Neuronal stem cell (in vitro differentiated cells): ENCODE measurements at regions not wholly inside any gene's neighbourhood (a gene's known extent, or its start where the extent isn't known, plus 50 kb on each side); places are given as distances from the start of the nearest gene placed in this dataset.

Experiments
- DNase-seq: peaks from one replicate; pipeline ENCODE4 v3.0.0-alpha.2; 2013; ENCODE audit warnings: low spot score
- H2AFZ ChIP-seq: one replicate; pipeline ENCODE4 v1.6.1; 2013; ENCODE audit warnings: mild to moderate bottlenecking, low read length, inconsistent platforms
- H2AK5ac ChIP-seq: 2 replicates; pipeline ENCODE4 v1.6.1; 2013; ENCODE audit warnings: low read depth, mild to moderate bottlenecking, inconsistent platforms, low read length, moderate library complexity, mixed read lengths
- H2BK120ac ChIP-seq: 2 replicates; pipeline ENCODE4 v1.6.1; 2013; ENCODE audit warnings: low read depth, mild to moderate bottlenecking, inconsistent platforms, low read length, moderate library complexity, mixed read lengths
- H2BK12ac ChIP-seq: one replicate; pipeline ENCODE4 v1.6.1; 2013; ENCODE audit warnings: low read length, inconsistent platforms
- H2BK15ac ChIP-seq: 2 replicates; pipeline ENCODE4 v1.6.1; 2013; ENCODE audit warnings: mild to moderate bottlenecking, low read length, inconsistent platforms, mixed read lengths
- H2BK5ac ChIP-seq: one replicate; pipeline ENCODE4 v1.6.1; 2013; ENCODE audit warnings: inconsistent platforms, mild to moderate bottlenecking, low read length, moderate library complexity
- H3K14ac ChIP-seq: one replicate; pipeline ENCODE4 v1.6.1; 2013; ENCODE audit warnings: low read length, inconsistent platforms
- H3K18ac ChIP-seq: 2 replicates; pipeline ENCODE4 v1.6.1; 2013; ENCODE audit warnings: low read length, inconsistent platforms
- H3K23ac ChIP-seq: 2 replicates; pipeline ENCODE4 v1.6.1; 2013; ENCODE audit warnings: low read depth, mild to moderate bottlenecking, mixed read lengths, low read length, inconsistent platforms; ENCODE audit not compliant: poor library complexity
- H3K27ac ChIP-seq: replicated peaks from 3 replicates; pipeline ENCODE4 v1.5.1; 2013; ENCODE audit warnings: low read length, inconsistent platforms
- H3K27me3 ChIP-seq, 3 experiments: 2 replicates each; pipeline ENCODE4 v1.6.1; 2013; ENCODE audit warnings: low read length in 3 of 3, mild to moderate bottlenecking in 2 of 3, inconsistent platforms in 1 of 3, low read depth in 1 of 3, mixed read lengths in 1 of 3, moderate library complexity in 1 of 3; ENCODE audit not compliant: control insufficient read depth in 3 of 3, insufficient read depth in 3 of 3
- H3K36me3 ChIP-seq, 2 donors: replicated peaks in 1 of 2; 2 replicates each; pipeline ENCODE4 v1.6.1; 2013; ENCODE audit warnings: low read length in 2 of 2; ENCODE audit not compliant: control insufficient read depth in 2 of 2, insufficient read depth in 2 of 2
- H3K4ac ChIP-seq: 2 replicates; pipeline ENCODE4 v1.6.1; 2013; ENCODE audit warnings: inconsistent platforms, mild to moderate bottlenecking, low read length, moderate library complexity
- H3K4me1 ChIP-seq, 2 donors: 1 replicate in 1 of 2; 2 replicates in 1 of 2; pipeline ENCODE4 v1.6.1; 2013; ENCODE audit warnings: low read length in 2 of 2, low read depth in 1 of 2; ENCODE audit not compliant: control insufficient read depth in 2 of 2, insufficient read depth in 1 of 2
- H3K4me2 ChIP-seq: one replicate; pipeline ENCODE4 v1.6.1; 2013; ENCODE audit warnings: mild to moderate bottlenecking, low read length, inconsistent platforms; ENCODE audit not compliant: insufficient read depth, poor library complexity, severe bottlenecking
- H3K4me3 ChIP-seq, 2 donors: 2 replicates each; pipeline ENCODE4 v1.5.1; 2013; ENCODE audit warnings: low read length in 2 of 2, mild to moderate bottlenecking in 2 of 2, inconsistent platforms in 1 of 2, moderate library complexity in 1 of 2
- H3K79me1 ChIP-seq: one replicate; pipeline ENCODE4 v1.6.1; 2013; ENCODE audit warnings: low read depth, mild to moderate bottlenecking, inconsistent platforms, low read length, moderate library complexity
- H3K9ac ChIP-seq: one replicate; pipeline ENCODE4 v1.6.1; 2013; ENCODE audit warnings: mild to moderate bottlenecking, low read depth, low read length, inconsistent platforms; ENCODE audit not compliant: poor library complexity
- H3K9me3 ChIP-seq, 2 donors: replicated peaks in 1 of 2; 2 replicates each; pipeline versions ENCODE3 to v1.6.1; 2013; ENCODE audit warnings: low read length in 2 of 2, mild to moderate bottlenecking in 2 of 2, inconsistent platforms in 1 of 2, low read depth in 1 of 2, mixed read lengths in 1 of 2, moderate library complexity in 1 of 2; ENCODE audit not compliant: control insufficient read depth in 2 of 2, insufficient read depth in 1 of 2
- H4K8ac ChIP-seq: one replicate; pipeline ENCODE4 v1.6.1; 2013; ENCODE audit warnings: low read depth, mild to moderate bottlenecking, inconsistent platforms, low read length, moderate library complexity
- H4K91ac ChIP-seq: one replicate; pipeline ENCODE4 v1.6.1; 2013; ENCODE audit warnings: low read length, low read depth, mild to moderate bottlenecking, inconsistent platforms; ENCODE audit not compliant: poor library complexity
- WGBS, 2 donors: extraction: QIAGEN DNeasy Blood & Tissue Kit; methylation state at CpG; one replicate each; pipeline ENCODE4 v1.1.7; 2013; ENCODE audit warnings: missing lambda C conversion rate in 2 of 2, mixed read lengths in 1 of 2; ENCODE audit not compliant: insufficient read length in 2 of 2, insufficient replicate concordance in 1 of 2; ENCODE audit errors: extremely low coverage in 2 of 2; 5-methylcytosine and 5-hydroxymethylcytosine counted together

- DNase-seq = no peak
- WGBS, 2 donors = no CpG with 5 or more reads among the region's 3 CpGs
- H3K4me1 ChIP-seq = peaks cover 0 to 2% of the 10 kb centered on the region in 2 donors
- no peak overlapping the region for H2BK120ac ChIP-seq
- H3K18ac ChIP-seq = no peak overlapping the region
- H3K79me1 ChIP-seq = no peaks in the 10 kb centered on the region
- H4K91ac ChIP-seq = no peak overlapping the region
- no peak overlapping the region for H3K27ac ChIP-seq
- H3K4ac ChIP-seq = no peak overlapping the region
- H2BK5ac ChIP-seq = no peak overlapping the region
- no peaks in the 10 kb centered on the region for H3K36me3 ChIP-seq
- H3K9ac ChIP-seq = no peak overlapping the region
- H2AFZ ChIP-seq = no peak overlapping the region
- no peaks in the 10 kb centered on the region for H3K27me3 ChIP-seq
- H3K23ac ChIP-seq = no peak overlapping the region
- no peak overlapping the region for H3K14ac ChIP-seq
- no peak overlapping the region for H2AK5ac ChIP-seq
- no peak overlapping the region for H3K4me2 ChIP-seq
- no peak overlapping the region for H4K8ac ChIP-seq
- H2BK12ac ChIP-seq = no peak overlapping the region
- H3K4me3 ChIP-seq = no peak overlapping the region
- H2BK15ac ChIP-seq = no peak overlapping the region
- no peaks in the 10 kb centered on the region for H3K9me3 ChIP-seq
Measured at GRCh38 chr4:125704726-125705125, 390.0 kb downstream of the FAT4 start.

GRCh38 chr4:125705681-125706080 lies 390.9 kb downstream of the FAT4 start:
- Histone ChIP-seq H3K14ac (no peak overlapping the region), H3K27me3 (no peaks in the 10 kb centered on the region), H2BK15ac (no peak overlapping the region), H3K27ac (no peak overlapping the region), H4K91ac (no peak overlapping the region), H4K8ac (no peak overlapping the region), H2BK5ac (no peak overlapping the region), H3K9ac (no peak overlapping the region), H3K36me3 (no peaks in the 10 kb centered on the region), H3K79me1 (no peaks in the 10 kb centered on the region), H2BK120ac (no peak overlapping the region), H2BK12ac (no peak overlapping the region), H3K4me2 (no peak overlapping the region), H2AFZ (no peak overlapping the region), H3K18ac (no peak overlapping the region), H3K4me3 (no peak overlapping the region), H2AK5ac (no peak overlapping the region), H3K23ac (no peak overlapping the region), H3K4ac (no peak overlapping the region), H3K9me3 (no peaks in the 10 kb centered on the region), H3K4me1 (peaks cover 0 to 2% of the 10 kb centered on the region in 2 donors)
- WGBS, 2 donors = no CpG with 5 or more reads among the region's 1 CpG
- no peak for DNase-seq

GRCh38 chr4:125707397-125707796 lies 392.6 kb downstream of the FAT4 start:
- WGBS, 2 donors = no CpG with 5 or more reads among the region's 17 CpGs
- H3K27ac ChIP-seq = no peak overlapping the region
- no peak overlapping the region for H2BK12ac ChIP-seq
- no peak overlapping the region for H3K4me2 ChIP-seq
- H3K4me1 ChIP-seq = peaks cover 0 to 2% of the 10 kb centered on the region in 2 donors
- no peak overlapping the region for H2AFZ ChIP-seq
- no peak overlapping the region for H4K91ac ChIP-seq
- H2BK120ac ChIP-seq = no peak overlapping the region
- H4K8ac ChIP-seq = no peak overlapping the region
- no peak overlapping the region for H2AK5ac ChIP-seq
- H3K9ac ChIP-seq = no peak overlapping the region
- H3K23ac ChIP-seq = no peak overlapping the region
- H2BK5ac ChIP-seq = no peak overlapping the region
- H3K9me3 ChIP-seq = no peaks in the 10 kb centered on the region
- no peak overlapping the region for H2BK15ac ChIP-seq
- no peak overlapping the region for H3K14ac ChIP-seq
- no peak overlapping the region for H3K4me3 ChIP-seq
- H3K18ac ChIP-seq = no peak overlapping the region
- no peak for DNase-seq
- no peaks in the 10 kb centered on the region for H3K36me3 ChIP-seq
- no peaks in the 10 kb centered on the region for H3K79me1 ChIP-seq
- no peaks in the 10 kb centered on the region for H3K27me3 ChIP-seq
- H3K4ac ChIP-seq = no peak overlapping the region

- Histone ChIP-seq H3K79me1 (no peaks in the 10 kb centered on the region), H3K4me2 (no peak overlapping the region), H3K4ac (no peak overlapping the region), H3K36me3 (no peaks in the 10 kb centered on the region), H3K4me3 (no peak overlapping the region), H3K18ac (no peak overlapping the region), H4K8ac (no peak overlapping the region), H3K27me3 (no peaks in the 10 kb centered on the region), H2AFZ (no peak overlapping the region), H3K9ac (no peak overlapping the region), H4K91ac (no peak overlapping the region), H2AK5ac (no peak overlapping the region), H3K14ac (no peak overlapping the region), H3K4me1 (peaks cover 0 to 7% of the 10 kb centered on the region in 2 donors), H2BK5ac (no peak overlapping the region), H2BK120ac (no peak overlapping the region), H2BK12ac (no peak overlapping the region), H3K27ac (no peak overlapping the region), H3K9me3 (no peaks in the 10 kb centered on the region), H3K23ac (no peak overlapping the region), H2BK15ac (no peak overlapping the region)
- DNase-seq = no peak
Measured at GRCh38 chr4:125710766-125711165, 396.0 kb downstream of the FAT4 start.
